Neural cell (in vitro differentiated cells): ENCODE measurements at regions not wholly inside any gene's neighbourhood (a gene's known extent, or its start where the extent isn't known, plus 50 kb on each side); places are given as distances from the start of the nearest gene placed in this dataset.

Source experiments
- H2AFZ ChIP-seq: fragments of 200-600, 300-800 bp; sonication (generic), shearing (Covaris generic); 2 replicates; pipeline ENCODE4 v1.6.0; 2014; ENCODE audit warnings: low read depth, mild to moderate bottlenecking, antibody characterized with exemption, low read length, moderate library complexity
- H3F3A ChIP-seq: fragments of 200-600 bp; shearing (Covaris generic); 2 replicates; pipeline ENCODE4 v1.6.1; 2016; ENCODE audit warnings: mild to moderate bottlenecking, moderate library complexity, mixed read lengths, antibody characterized with exemption, low read length; ENCODE audit not compliant: insufficient read depth, poor library complexity, severe bottlenecking
- H3K27ac ChIP-seq: fragments of 200-600, 300-800 bp; sonication (generic), shearing (Covaris generic); 2 replicates; pipeline ENCODE4 v1.5.1; 2014; ENCODE audit warnings: mild to moderate bottlenecking, low read length, moderate library complexity
- H3K27me3 ChIP-seq: fragments of 300-800, 200-600 bp; sonication (generic), shearing (Covaris generic); 2 replicates; pipeline ENCODE4 v1.6.0; 2014; ENCODE audit warnings: mild to moderate bottlenecking, low read depth, low read length, moderate library complexity; ENCODE audit not compliant: insufficient read depth
- H3K36me3 ChIP-seq: fragments of 300-800, 200-600 bp; sonication (generic), shearing (Covaris generic); 2 replicates; pipeline ENCODE4 v1.5.1; 2014; ENCODE audit warnings: mild to moderate bottlenecking, antibody characterized with exemption, low read length, moderate library complexity; ENCODE audit not compliant: insufficient read depth
- H3K4me2 ChIP-seq: fragments of 300-800, 200-600 bp; sonication (generic), shearing (Covaris generic); 2 replicates; pipeline ENCODE4 v1.6.0; 2014; ENCODE audit warnings: mild to moderate bottlenecking, low read length
- H3K4me3 ChIP-seq: fragments of 300-800, 200-600 bp; sonication (generic), shearing (Covaris generic); 2 replicates; pipeline ENCODE4 v1.5.1; 2014; ENCODE audit warnings: mild to moderate bottlenecking, low read length, moderate library complexity
- H3K79me2 ChIP-seq: fragments of 200-600 bp; shearing (Covaris generic); replicated peaks from 2 replicates; pipeline ENCODE4 v1.6.0; 2014; ENCODE audit warnings: mild to moderate bottlenecking, low read length, moderate library complexity; ENCODE audit not compliant: insufficient read depth
- H3K9ac ChIP-seq: fragments of 300-800, 200-600 bp; sonication (generic), shearing (Covaris generic); 2 replicates; pipeline ENCODE4 v1.6.1; 2016; ENCODE audit warnings: mild to moderate bottlenecking, low read length, mixed read lengths
- H3K9me2 ChIP-seq: fragments of 200-600 bp; shearing (Covaris generic); 2 replicates; pipeline ENCODE4 v1.6.1; 2016; ENCODE audit warnings: mild to moderate bottlenecking, low read length, mixed read lengths; ENCODE audit not compliant: insufficient read depth
- H3K9me3 ChIP-seq: fragments of 200-600, 300-800 bp; sonication (generic), shearing (Covaris generic); 2 replicates; pipeline ENCODE4 v1.6.1; 2016; ENCODE audit warnings: mild to moderate bottlenecking, mixed run types, low read length, moderate library complexity, mixed read lengths
- H4K20me1 ChIP-seq: fragments of 200-600 bp; shearing (Covaris generic); 2 replicates; pipeline ENCODE4 v1.6.1; 2016; ENCODE audit warnings: mild to moderate bottlenecking, mixed run types; ENCODE audit not compliant: insufficient read depth
- EP300 ChIP-seq: fragments of 450-650 bp; conservative IDR thresholded peaks from 2 replicates; pipeline ENCODE4 v1.6.1; 2014; ENCODE audit warnings: antibody characterized with exemption, mild to moderate bottlenecking, moderate library complexity; ENCODE audit not compliant: poor library complexity, severe bottlenecking
- EZH2 ChIP-seq: fragments of 200-600, 300-800 bp; shearing (Covaris generic), sonication (generic); IDR thresholded peaks from 2 replicates; pipeline ENCODE4 v1.6.1; 2014; ENCODE audit warnings: antibody characterized with exemption, low read length, borderline replicate concordance, mild to moderate bottlenecking; ENCODE audit not compliant: insufficient read depth, poor library complexity, severe bottlenecking
- MXI1 ChIP-seq: fragments of 450-650 bp; conservative IDR thresholded peaks from 2 replicates; pipeline ENCODE4 v1.6.1; 2014; ENCODE audit warnings: antibody characterized with exemption, mild to moderate bottlenecking; ENCODE audit not compliant: poor library complexity, severe bottlenecking
- POLR2AphosphoS5 ChIP-seq: IDR thresholded peaks from 2 replicates; pipeline ENCODE4 v1.6.1; 2012
- RAD21 ChIP-seq: fragments of 450-650 bp; conservative IDR thresholded peaks from 2 replicates; pipeline ENCODE4 v1.6.1; 2014; ENCODE audit warnings: antibody characterized with exemption, mild to moderate bottlenecking, moderate library complexity
- REST ChIP-seq: IDR thresholded peaks from 2 replicates; pipeline ENCODE4 v1.6.1; 2012; ENCODE audit warnings: borderline replicate concordance
- SMC3 ChIP-seq: fragments of 450-650 bp; conservative IDR thresholded peaks from 2 replicates; pipeline ENCODE4 v1.6.1; 2014; ENCODE audit warnings: antibody characterized with exemption, mild to moderate bottlenecking, moderate library complexity; ENCODE audit not compliant: poor library complexity
- TAF1 ChIP-seq: IDR thresholded peaks from 2 replicates; pipeline ENCODE4 v1.6.1; 2012; ENCODE audit warnings: low read depth
- TF ChIP-seq, protein P1 (sequence below): fragments of 450-650 bp; IDR thresholded peaks from 2 replicates; pipeline ENCODE4 v1.5.1; 2014; ENCODE audit warnings: antibody characterized with exemption, mild to moderate bottlenecking, moderate library complexity; ENCODE audit not compliant: poor library complexity, severe bottlenecking

GRCh38 chr11:95359341-95359663 lies 128.3 kb upstream of the SESN3 start (continued):
- TF ChIP-seq EP300 (no peak), MXI1 (no peak)

GRCh38 chr11:95358511-95359340 lies 127.7 kb upstream of the SESN3 start:
- Histone ChIP-seq H3F3A (no peaks in the 10 kb centered on the region), H3K4me3 (no peak overlapping the region), H3K9ac (no peak overlapping the region), H3K36me3 (no peaks in the 10 kb centered on the region), H3K27ac (no peak overlapping the region), H3K4me2 (no peak overlapping the region), H2AFZ (no peak overlapping the region), H3K79me2 (no peaks in the 10 kb centered on the region), H4K20me1 (no peaks in the 10 kb centered on the region), H3K9me2 (no peaks in the 10 kb centered on the region), H3K9me3 (no peaks in the 10 kb centered on the region), H3K27me3 (no peaks in the 10 kb centered on the region)
- TF ChIP-seq RAD21, result no peak
- TF ChIP-seq EZH2, result no peak
- TF ChIP-seq REST, result no peak
- no peak for TF ChIP-seq POLR2AphosphoS5
- TF ChIP-seq SMC3, result no peak
- no peak for TF ChIP-seq TAF1
- no peak for TF ChIP-seq EP300
- TF ChIP-seq, protein P1, sequence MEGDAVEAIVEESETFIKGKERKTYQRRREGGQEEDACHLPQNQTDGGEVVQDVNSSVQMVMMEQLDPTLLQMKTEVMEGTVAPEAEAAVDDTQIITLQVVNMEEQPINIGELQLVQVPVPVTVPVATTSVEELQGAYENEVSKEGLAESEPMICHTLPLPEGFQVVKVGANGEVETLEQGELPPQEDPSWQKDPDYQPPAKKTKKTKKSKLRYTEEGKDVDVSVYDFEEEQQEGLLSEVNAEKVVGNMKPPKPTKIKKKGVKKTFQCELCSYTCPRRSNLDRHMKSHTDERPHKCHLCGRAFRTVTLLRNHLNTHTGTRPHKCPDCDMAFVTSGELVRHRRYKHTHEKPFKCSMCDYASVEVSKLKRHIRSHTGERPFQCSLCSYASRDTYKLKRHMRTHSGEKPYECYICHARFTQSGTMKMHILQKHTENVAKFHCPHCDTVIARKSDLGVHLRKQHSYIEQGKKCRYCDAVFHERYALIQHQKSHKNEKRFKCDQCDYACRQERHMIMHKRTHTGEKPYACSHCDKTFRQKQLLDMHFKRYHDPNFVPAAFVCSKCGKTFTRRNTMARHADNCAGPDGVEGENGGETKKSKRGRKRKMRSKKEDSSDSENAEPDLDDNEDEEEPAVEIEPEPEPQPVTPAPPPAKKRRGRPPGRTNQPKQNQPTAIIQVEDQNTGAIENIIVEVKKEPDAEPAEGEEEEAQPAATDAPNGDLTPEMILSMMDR, result no peak
- TF ChIP-seq MXI1, result no peak

GRCh38 chr11:95354304-95354703 lies 123.3 kb upstream of the SESN3 start:
- Histone ChIP-seq H2AFZ (no peak overlapping the region), H3K9ac (no peak overlapping the region), H3F3A (no peaks in the 10 kb centered on the region), H3K27me3 (no peaks in the 10 kb centered on the region), H3K27ac (no peak overlapping the region), H3K9me3 (no peaks in the 10 kb centered on the region), H3K36me3 (no peaks in the 10 kb centered on the region), H3K4me3 (no peak overlapping the region), H3K9me2 (no peaks in the 10 kb centered on the region), H3K79me2 (no peaks in the 10 kb centered on the region), H4K20me1 (no peaks in the 10 kb centered on the region), H3K4me2 (no peak overlapping the region)
- no peak for TF ChIP-seq POLR2AphosphoS5
- no peak for TF ChIP-seq SMC3
- TF ChIP-seq REST, result no peak
- no peak for TF ChIP-seq RAD21
- TF ChIP-seq TAF1, result no peak
- TF ChIP-seq, protein P1, result no peak
- no peak for TF ChIP-seq MXI1
- no peak for TF ChIP-seq EP300
- no peak for TF ChIP-seq EZH2
